ENCODE measurements at regions not wholly inside any gene's neighbourhood (a gene's known extent, or its start where the extent isn't known, plus 50 kb on each side); places are given as distances from the start of the nearest gene placed in this dataset.

GRCh38 chr4:171588051-171588545, 225.1 kb upstream of the GALNTL6 start:
- H3K4me3 ChIP-seq (ENCODE audit: low read depth, low read length): no peak overlapping the region
- no peaks in the 10 kb centered on the region for H3K27me3 ChIP-seq (replicated peaks; ENCODE audit: control insufficient read depth, insufficient read depth, low read length)
- H3K4me3 Mint-ChIP-seq (ENCODE audit: unreplicated experiment): no peak overlapping the region
- DNase-seq: no peak
- no peaks in the 10 kb centered on the region for H3K9me3 Mint-ChIP-seq (ENCODE audit: unreplicated experiment)
- H3K36me3 ChIP-seq (ENCODE audit: control insufficient read depth, insufficient read depth, low read length): no peaks in the 10 kb centered on the region
- H3K4me1 Mint-ChIP-seq (ENCODE audit: low read depth, unreplicated experiment): no peaks in the 10 kb centered on the region
- intact Hi-C loops (cut with micrococcal nuclease; ENCODE audit: unreplicated experiment): no loop called here
- ChIA-PET CTCF (no interaction called here), POLR2A (no interaction called here)
- no peak for TF ChIP-seq CTCF (IDR thresholded peaks at IDR 0.05; ENCODE audit: insufficient read depth in 1 of 2, low read depth in 1 of 2, low read length in 1 of 2, severe bottlenecking in 1 of 2, unreplicated experiment in 1 of 2)
- no TSS peak for BruUV-seq (replicated peaks)
- no peaks in the 10 kb centered on the region for H3K9me3 ChIP-seq
- H3K4me1 ChIP-seq: no peaks in the 10 kb centered on the region
- H3K36me3 Mint-ChIP-seq (ENCODE audit: insufficient read depth, unreplicated experiment): no peaks in the 10 kb centered on the region
- H3K27me3 Mint-ChIP-seq (ENCODE audit: insufficient read depth, unreplicated experiment): no peaks in the 10 kb centered on the region
- no peak overlapping the region for H3K27ac Mint-ChIP-seq (ENCODE audit: unreplicated experiment)

GRCh38 chr4:171583790-171584189, 229.4 kb upstream of the GALNTL6 start:
- TF ChIP-seq CTCF (IDR thresholded peaks at IDR 0.05; ENCODE audit: insufficient read depth in 1 of 2, low read depth in 1 of 2, low read length in 1 of 2, severe bottlenecking in 1 of 2, unreplicated experiment in 1 of 2): no peak
- Mint-ChIP-seq H3K4me3 (ENCODE audit: unreplicated experiment) (no peak overlapping the region), H3K36me3 (ENCODE audit: insufficient read depth, unreplicated experiment) (no peaks in the 10 kb centered on the region), H3K27ac (ENCODE audit: unreplicated experiment) (no peak overlapping the region), H3K27me3 (ENCODE audit: insufficient read depth, unreplicated experiment) (no peaks in the 10 kb centered on the region), H3K9me3 (ENCODE audit: unreplicated experiment) (no peaks in the 10 kb centered on the region), H3K4me1 (ENCODE audit: low read depth, unreplicated experiment) (no peaks in the 10 kb centered on the region)
- ChIA-PET POLR2A (no interaction called here), CTCF (no interaction called here)
- no peaks in the 10 kb centered on the region for H3K4me1 ChIP-seq
- intact Hi-C loops (cut with micrococcal nuclease; ENCODE audit: unreplicated experiment): no loop called here
- no peak overlapping the region for H3K4me3 ChIP-seq (ENCODE audit: low read depth, low read length)
- no peaks in the 10 kb centered on the region for H3K27me3 ChIP-seq (replicated peaks; ENCODE audit: control insufficient read depth, insufficient read depth, low read length)
- no peak for DNase-seq
- no TSS peak for BruUV-seq (replicated peaks)
- no peaks in the 10 kb centered on the region for H3K9me3 ChIP-seq
- H3K36me3 ChIP-seq (ENCODE audit: control insufficient read depth, insufficient read depth, low read length): no peaks in the 10 kb centered on the region

- Mint-ChIP-seq H3K4me1 (ENCODE audit: low read depth, unreplicated experiment) (no peaks in the 10 kb centered on the region), H3K27ac (ENCODE audit: unreplicated experiment) (no peak overlapping the region), H3K4me3 (ENCODE audit: unreplicated experiment) (no peak overlapping the region), H3K36me3 (ENCODE audit: insufficient read depth, unreplicated experiment) (no peaks in the 10 kb centered on the region), H3K27me3 (ENCODE audit: insufficient read depth, unreplicated experiment) (no peaks in the 10 kb centered on the region), H3K9me3 (ENCODE audit: unreplicated experiment) (no peaks in the 10 kb centered on the region)
- no peak for DNase-seq
- Histone ChIP-seq H3K27me3 (replicated peaks; ENCODE audit: control insufficient read depth, insufficient read depth, low read length) (no peaks in the 10 kb centered on the region), H3K36me3 (ENCODE audit: control insufficient read depth, insufficient read depth, low read length) (no peaks in the 10 kb centered on the region), H3K4me3 (ENCODE audit: low read depth, low read length) (no peak overlapping the region), H3K9me3 (no peaks in the 10 kb centered on the region), H3K4me1 (no peaks in the 10 kb centered on the region)
- ChIA-PET CTCF (no interaction called here), POLR2A (no interaction called here)
- BruUV-seq (replicated peaks): no TSS peak
- TF ChIP-seq CTCF (IDR thresholded peaks at IDR 0.05; ENCODE audit: insufficient read depth in 1 of 2, low read depth in 1 of 2, low read length in 1 of 2, severe bottlenecking in 1 of 2, unreplicated experiment in 1 of 2): no peak
- intact Hi-C loops (cut with micrococcal nuclease; ENCODE audit: unreplicated experiment): no loop called here
Measured at GRCh38 chr4:171582961-171583581, 230.1 kb upstream of the GALNTL6 start.
